CD14-positive monocyte (primary cell): ENCODE measurements at regions not wholly inside any gene's neighbourhood (a gene's known extent, or its start where the extent isn't known, plus 50 kb on each side); places are given as distances from the start of the nearest gene placed in this dataset.

Experiments used
- DNase-seq, 3 donors: peaks; one replicate each; pipeline ENCODE4 v3.0.0-alpha.2; 2011 to 2022
- H2AFZ ChIP-seq: 2 replicates; pipeline ENCODE4 v1.6.0; 2012; ENCODE audit warnings: mild to moderate bottlenecking, low read depth, low read length, inconsistent platforms; ENCODE audit not compliant: insufficient read depth, poor library complexity, severe bottlenecking
- H3K27ac ChIP-seq, 2 donors: 1 replicate in 1 of 2; 2 replicates in 1 of 2; pipeline ENCODE4 v1.5.1; 2012 to 2013; ENCODE audit warnings: low read length in 2 of 2, control low read depth in 1 of 2, inconsistent platforms in 1 of 2, low read depth in 1 of 2, mild to moderate bottlenecking in 1 of 2
- H3K27me3 ChIP-seq, 2 donors: one replicate each; pipeline versions ENCODE4 v1.6.0 to v1.6.1; 2011 to 2013; ENCODE audit warnings: low read length in 2 of 2; ENCODE audit not compliant: control insufficient read depth in 2 of 2, insufficient read depth in 2 of 2
- H3K36me3 ChIP-seq, 2 donors: replicated peaks in 1 of 2; 1 replicate in 1 of 2; 2 replicates in 1 of 2; pipeline versions ENCODE4 v1.5.1 to v1.6.1; 2012 to 2013; ENCODE audit warnings: low read length in 2 of 2, control low read depth in 1 of 2, inconsistent platforms in 1 of 2, mild to moderate bottlenecking in 1 of 2; ENCODE audit not compliant: insufficient read depth in 2 of 2, control insufficient read depth in 1 of 2
- H3K4me1 ChIP-seq, 2 donors: 1 replicate in 1 of 2; 2 replicates in 1 of 2; pipeline versions ENCODE4 v1.5.1 to v1.6.1; 2012 to 2013; ENCODE audit warnings: low read length in 2 of 2, control low read depth in 1 of 2, inconsistent platforms in 1 of 2, mild to moderate bottlenecking in 1 of 2, moderate library complexity in 1 of 2; ENCODE audit not compliant: insufficient read depth in 2 of 2, control insufficient read depth in 1 of 2
- H3K4me2 ChIP-seq: replicated peaks from 2 replicates; pipeline ENCODE3; 2012; ENCODE audit warnings: low read length, moderate library complexity, mild to moderate bottlenecking; ENCODE audit not compliant: poor library complexity, severe bottlenecking; ENCODE audit errors: extremely low read depth
- H3K4me3 ChIP-seq, 3 experiments: fragments of 200-600 bp in 1 of 3; sonication (generic) in 1 of 3; replicated peaks in 1 of 3; 1 replicate in 2 of 3; 2 replicates in 1 of 3; pipeline ENCODE4 v1.5.1; 2011 to 2013; ENCODE audit warnings: low read length in 3 of 3, mild to moderate bottlenecking in 3 of 3, control low read depth in 2 of 3, low read depth in 2 of 3, inconsistent platforms in 1 of 3, moderate library complexity in 1 of 3
- H3K79me2 ChIP-seq: 2 replicates; pipeline ENCODE4 v1.6.0; 2012; ENCODE audit warnings: mild to moderate bottlenecking, control low read depth, inconsistent platforms, low read length, moderate library complexity; ENCODE audit not compliant: insufficient read depth
- H3K9ac ChIP-seq: 2 replicates; pipeline ENCODE4 v1.6.0; 2017; ENCODE audit warnings: low read length, mild to moderate bottlenecking; ENCODE audit not compliant: insufficient read depth, poor library complexity, severe bottlenecking
- H3K9me3 ChIP-seq, 2 donors: replicated peaks in 1 of 2; 1 replicate in 1 of 2; 2 replicates in 1 of 2; pipeline versions ENCODE4 v1.5.1 to v1.6.1; 2012 to 2013; ENCODE audit warnings: low read length in 2 of 2, control low read depth in 1 of 2; ENCODE audit not compliant: control insufficient read depth in 1 of 2, insufficient read depth in 1 of 2
- H4K20me1 ChIP-seq: 2 replicates; pipeline ENCODE4 v1.6.0; 2012; ENCODE audit warnings: mild to moderate bottlenecking, low read length, control low read depth, moderate library complexity; ENCODE audit not compliant: insufficient read depth
- H3K27ac Mint-ChIP-seq, 7 donors: one replicate each; pipeline ENCODE4 v1.8.0; 2020; ENCODE audit warnings: mild to moderate bottlenecking in 7 of 7, mixed read lengths in 7 of 7, moderate library complexity in 6 of 7, inconsistent platforms in 2 of 7
- H3K27me3 Mint-ChIP-seq, 3 donors: one replicate each; pipeline ENCODE4 v1.8.0; 2021 to 2022; ENCODE audit warnings: low read depth in 3 of 3, mild to moderate bottlenecking in 3 of 3, mixed read lengths in 3 of 3, moderate library complexity in 3 of 3, inconsistent platforms in 1 of 3
- H3K36me3 Mint-ChIP-seq, 2 donors: one replicate each; pipeline ENCODE4 v1.8.0; 2020; ENCODE audit warnings: mixed read lengths in 2 of 2, inconsistent platforms in 1 of 2, mild to moderate bottlenecking in 1 of 2
- H3K4me1 Mint-ChIP-seq: one replicate; pipeline ENCODE4 v1.8.0; 2020; ENCODE audit warnings: mild to moderate bottlenecking, mixed read lengths
- H3K4me3 Mint-ChIP-seq, 2 donors: one replicate each; pipeline ENCODE4 v1.8.0; 2020; ENCODE audit warnings: mild to moderate bottlenecking in 2 of 2, mixed read lengths in 2 of 2, moderate library complexity in 1 of 2
- H3K9me3 Mint-ChIP-seq, 7 donors: one replicate each; pipeline ENCODE4 v1.8.0; 2020 to 2022; ENCODE audit warnings: mixed read lengths in 7 of 7, mild to moderate bottlenecking in 6 of 7, moderate library complexity in 6 of 7, inconsistent platforms in 2 of 7
- CTCF ChIP-seq: fragments of 200-600 bp; IDR thresholded peaks from one replicate; pipeline ENCODE4 v1.8.0; 2022; ENCODE audit warnings: antibody characterized with exemption, mild to moderate bottlenecking
- intact Hi-C, 2 donors: fragments of 100-400 bp; cut with micrococcal nuclease; formaldehyde crosslinking; loops; one replicate each; pipeline versions ENCODE4 v1.15.0 to v1.15.1; 2023

- H3K27me3 Mint-ChIP-seq, result peaks cover 0 to 24% (median 0%) of the 10 kb centered on the region in 3 donors
- no peak for TF ChIP-seq CTCF
- no peaks in the 10 kb centered on the region for H3K36me3 Mint-ChIP-seq
- H3K36me3 ChIP-seq, result no peaks in the 10 kb centered on the region
- no peak overlapping the region for H2AFZ ChIP-seq
- H3K4me1 ChIP-seq, result no peaks in the 10 kb centered on the region
- H3K9me3 Mint-ChIP-seq, result peaks cover 0 to 3% (median 0%) of the 10 kb centered on the region in 7 donors
- H3K4me2 ChIP-seq, result no peak overlapping the region
- no peaks in the 10 kb centered on the region for H3K9me3 ChIP-seq
- H4K20me1 ChIP-seq, result no peaks in the 10 kb centered on the region
- no peak overlapping the region for H3K27ac Mint-ChIP-seq
- intact Hi-C loops, result no loop called here
- no peaks in the 10 kb centered on the region for H3K79me2 ChIP-seq
- H3K27me3 ChIP-seq, result peaks cover 0 to 26% of the 10 kb centered on the region in 2 donors
- H3K9ac ChIP-seq, result no peak overlapping the region
- H3K27ac ChIP-seq, result no peak overlapping the region
- no peak overlapping the region for H3K4me3 Mint-ChIP-seq
- no peak overlapping the region for H3K4me3 ChIP-seq
- H3K4me1 Mint-ChIP-seq, result peaks cover 3% of the 10 kb centered on the region
- no peak for DNase-seq
Measured at GRCh38 chrX:13232484-13232883, 87.4 kb downstream of the ATXN3L start.

GRCh38 chrX:13226214-13226613, 93.6 kb downstream of the ATXN3L start:
- H3K27ac Mint-ChIP-seq, result no peak overlapping the region
- peaks cover 0 to 46% (median 2%) of the 10 kb centered on the region in 3 donors for H3K27me3 Mint-ChIP-seq
- TF ChIP-seq CTCF, result no peak

More at GRCh38 chrX:13226214-13226613, 93.6 kb downstream of the ATXN3L start:
- Mint-ChIP-seq H3K4me1 (no peaks in the 10 kb centered on the region), H3K4me3 (no peak overlapping the region), H3K9me3 (peaks cover 0 to 3% (median 2%) of the 10 kb centered on the region in 7 donors), H3K36me3 (no peaks in the 10 kb centered on the region)
- Histone ChIP-seq H2AFZ (no peak overlapping the region), H3K27me3 (peaks cover 0 to 20% of the 10 kb centered on the region in 2 donors), H3K79me2 (no peaks in the 10 kb centered on the region), H3K9ac (no peak overlapping the region), H3K4me2 (no peak overlapping the region), H3K27ac (no peak overlapping the region), H3K4me1 (no peaks in the 10 kb centered on the region), H3K9me3 (no peaks in the 10 kb centered on the region), H4K20me1 (no peaks in the 10 kb centered on the region), H3K4me3 (no peak overlapping the region), H3K36me3 (no peaks in the 10 kb centered on the region)
- intact Hi-C loops, result no loop called here
- no peak for DNase-seq
